Heart left ventricle (tissue), 16 donors: ENCODE measurements at regions not wholly inside any gene's neighbourhood (a gene's known extent, or its start where the extent isn't known, plus 50 kb on each side); places are given as distances from the start of the nearest gene placed in this dataset.
"Not testable (repeated sequence)": the region's sequence is repeated elsewhere in the genome, so short reads cannot be mapped to it uniquely, and the experiment has no call there.

Experiments used
- ATAC-seq, 4 donors: fragments of 200-7000 bp; cut with Tn5 transposase; one replicate each; pipeline ENCODE4 v1.9.1; 2020 to 2022; ENCODE audit warnings: moderate library complexity in 4 of 4, mild to moderate bottlenecking in 3 of 4, moderate number of reproducible peaks in 1 of 4
- DNase-seq, 5 donors: peaks; one replicate each; pipeline ENCODE4 v3.0.0-alpha.2; 2020
- H3K27ac ChIP-seq, 12 donors: fragments of 200-600 bp; sonication (generic) in 4 of 12; one replicate each; pipeline versions ENCODE4 v1.5.0 to v1.8.0; 2016 to 2022; ENCODE audit warnings: mild to moderate bottlenecking in 2 of 12
- H3K27me3 ChIP-seq, 9 donors: fragments of 200-600 bp; sonication (generic) in 2 of 9; one replicate each; pipeline versions ENCODE4 v1.5.1 to v1.8.0; 2016 to 2022; ENCODE audit warnings: mild to moderate bottlenecking in 3 of 9
- H3K36me3 ChIP-seq, 9 donors: fragments of 200-600 bp; sonication (generic) in 2 of 9; one replicate each; pipeline versions ENCODE4 v1.5.0 to v1.8.0; 2018 to 2022; ENCODE audit warnings: mild to moderate bottlenecking in 2 of 9
- H3K4me1 ChIP-seq, 12 donors: fragments of 200-600 bp; sonication (generic) in 4 of 12; one replicate each; pipeline versions ENCODE4 v1.5.0 to v1.8.0; 2016 to 2022; ENCODE audit warnings: mild to moderate bottlenecking in 3 of 12
- H3K4me3 ChIP-seq, 12 donors: fragments of 200-600 bp; sonication (generic) in 4 of 12; one replicate each; pipeline versions ENCODE4 v1.5.0 to v1.8.0; 2017 to 2022; ENCODE audit warnings: mild to moderate bottlenecking in 9 of 12, moderate library complexity in 4 of 12
- H3K9me3 ChIP-seq, 12 donors: fragments of 200-600 bp; sonication (generic) in 4 of 12; one replicate each; pipeline versions ENCODE4 v1.5.0 to v1.8.0; 2016 to 2022; ENCODE audit warnings: mild to moderate bottlenecking in 1 of 12
- CTCF ChIP-seq, 12 donors: fragments of 200-600 bp; sonication (generic) in 4 of 12; IDR thresholded peaks; one replicate each; pipeline versions ENCODE4 v1.5.0 to v1.8.0; 2018 to 2022; ENCODE audit warnings: antibody characterized with exemption in 12 of 12, mild to moderate bottlenecking in 5 of 12
- POLR2A ChIP-seq, 2 donors: fragments of 450-650 bp; IDR thresholded peaks; one replicate each; pipeline ENCODE4 v1.6.1; 2017; ENCODE audit warnings: antibody characterized with exemption in 2 of 2, mild to moderate bottlenecking in 2 of 2, moderate library complexity in 2 of 2
- WGBS, 4 donors: extraction: QIAGEN DNeasy Blood & Tissue Kit in 2 of 4; methylation state at CpG; one replicate each; pipeline versions ENCODE4 v1.1.5 to v1.1.7; 2013 to 2018; 5-methylcytosine and 5-hydroxymethylcytosine counted together
- intact Hi-C, 10 donors: fragments of 100-400 bp; cut with DNase I; formaldehyde crosslinking; loops; one replicate each; pipeline versions ENCODE4 v1.11.1 to v1.14.2; 2022
- donor health status: ischemic (EF 13 %, LVEDD 7.1; RV severe dilation, severe dysfunction).
- donor health status: healthy with polysubstance abuse.
- donor health status: DM: no; HTN: yes; CAD: no.
- donor health status: DM: no; HTN: no; CAD: no.
- donor health status: ischemic (EF 25% LVEDD 6.9; RV normal size, moderate dysfunction).
- donor health status: ischemic (EF 25% LVEDD 5.7; RV mildly dilated, moderate dysfunction).
- donor health status: healthy.
- donor health status: DM: yes; HTN: yes; CAD: no.
- donor health status: ischemic (EF 35%, LVEDD 5.7; RV mildly dilated, moderate dysfunction).
- donor health status: nonischemic (EF 11% LVEDD 7.7; RV severe dilation, severe dysfunction).
- donor health status: DM: yes; HTN: yes; CAD: no.
- donor health status: PGD.
- donor health status: ischemic (EF 29% LVEDD 5.4; RV normal size, mild dysfunction).
- donor health status: nonischemic (EF 23%, LVEDD 6.1; RV moderate dilation, normal function).

GRCh38 chr5:102068870-102069269 is 227.2 kb downstream of the SLCO4C1 start:
- TF ChIP-seq POLR2A (IDR thresholded peaks at IDR 0.05) (no peak), CTCF (IDR thresholded peaks at IDR 0.05) (no peak)
- DNase-seq = no peak
- no peaks in the 10 kb centered on the region for H3K27me3 ChIP-seq
- ATAC-seq = no peak
- WGBS, 4 donors = 36 to 49% (median 41%) methylated on average over 3 of the region's 3 CpGs
- intact Hi-C loops = no loop called here
- no peak overlapping the region for H3K4me3 ChIP-seq
- H3K9me3 ChIP-seq = no peaks in the 10 kb centered on the region
- no peaks in the 10 kb centered on the region for H3K36me3 ChIP-seq
- no peaks in the 10 kb centered on the region for H3K4me1 ChIP-seq
- no peak overlapping the region for H3K27ac ChIP-seq

GRCh38 chr5:102049517-102049916 is 246.6 kb downstream of the SLCO4C1 start:
- no peak for TF ChIP-seq CTCF (IDR thresholded peaks at IDR 0.05)
- intact Hi-C loops = no loop called here
- Histone ChIP-seq H3K27me3 (no peaks in the 10 kb centered on the region), H3K9me3 (peaks cover 0 to 5% (median 0%) of the 10 kb centered on the region in 12 donors), H3K36me3 (no peaks in the 10 kb centered on the region), H3K4me3 (no peak overlapping the region), H3K4me1 (no peaks in the 10 kb centered on the region), H3K27ac (no peak overlapping the region)
- ATAC-seq (no peak), DNase-seq (no peak)

GRCh38 chr5:102048940-102049339 is 247.1 kb downstream of the SLCO4C1 start:
- DNase-seq = no peak
- Histone ChIP-seq H3K36me3 (no peaks in the 10 kb centered on the region), H3K4me1 (no peaks in the 10 kb centered on the region), H3K27ac (no peak overlapping the region), H3K9me3 (peaks cover 0 to 5% (median 0%) of the 10 kb centered on the region in 12 donors), H3K4me3 (no peak overlapping the region), H3K27me3 (no peaks in the 10 kb centered on the region)
- ATAC-seq = no peak
- 87 to 100% (median 93%) methylated on average over 1 of the region's 1 CpG for WGBS, 4 donors
- intact Hi-C loops = no loop called here
- TF ChIP-seq CTCF (IDR thresholded peaks at IDR 0.05) (no peak), POLR2A (IDR thresholded peaks at IDR 0.05) (no peak)

GRCh38 chr5:102047073-102047472 is 249.0 kb downstream of the SLCO4C1 start:
- H3K4me1 ChIP-seq, H3K9me3 ChIP-seq, H3K36me3 ChIP-seq, H3K4me3 ChIP-seq, H3K27me3 ChIP-seq, H3K27ac ChIP-seq, ATAC-seq, DNase-seq, intact Hi-C loops: not testable (repeated sequence)

- no peak for ATAC-seq
- no peaks in the 10 kb centered on the region for H3K4me1 ChIP-seq
- no peak for DNase-seq
- WGBS, 4 donors = 57 to 82% (median 71%) methylated on average over 1 of the region's 1 CpG
- TF ChIP-seq POLR2A (IDR thresholded peaks at IDR 0.05) (no peak), CTCF (IDR thresholded peaks at IDR 0.05) (no peak)
- H3K27ac ChIP-seq = no peak overlapping the region
- H3K36me3 ChIP-seq = no peaks in the 10 kb centered on the region
- no peak overlapping the region for H3K4me3 ChIP-seq
- H3K9me3 ChIP-seq = no peaks in the 10 kb centered on the region
- H3K27me3 ChIP-seq = no peaks in the 10 kb centered on the region
- intact Hi-C loops = no loop called here
Observed at GRCh38 chr5:102040326-102040725, 255.8 kb downstream of the SLCO4C1 start.
